Loucy (cell line): ENCODE measurements at regions not wholly inside any gene's neighbourhood (a gene's known extent, or its start where the extent isn't known, plus 50 kb on each side); places are given as distances from the start of the nearest gene placed in this dataset.

Experiments used
- H2AFZ ChIP-seq: fragments of 200-600 bp; sonication (generic); 2 replicates; pipeline ENCODE4 v1.6.0; 2016; ENCODE audit warnings: antibody characterized with exemption, mild to moderate bottlenecking, low read length, moderate library complexity
- H3F3A ChIP-seq: fragments of 200-600 bp; 2 replicates; pipeline ENCODE4 v1.6.0; 2016; ENCODE audit warnings: antibody characterized with exemption, low read depth, mild to moderate bottlenecking
- H3K27me3 ChIP-seq: fragments of 200-600 bp; sonication (generic); 2 replicates; pipeline ENCODE4 v1.6.1; 2014; ENCODE audit warnings: low read length, mild to moderate bottlenecking; ENCODE audit not compliant: insufficient read depth, poor library complexity, severe bottlenecking
- H3K36me3 ChIP-seq: fragments of 200-600 bp; sonication (generic); 2 replicates; pipeline ENCODE4 v1.6.1; 2016; ENCODE audit warnings: low read length; ENCODE audit not compliant: insufficient read depth
- H3K4me1 ChIP-seq: fragments of 200-600 bp; sonication (generic); 2 replicates; pipeline ENCODE4 v1.5.1; 2014; ENCODE audit warnings: low read length, mild to moderate bottlenecking; ENCODE audit not compliant: insufficient read depth, poor library complexity, severe bottlenecking
- H3K4me2 ChIP-seq: fragments of 200-600 bp; sonication (generic); 2 replicates; pipeline ENCODE4 v1.6.0; 2014; ENCODE audit warnings: antibody characterized with exemption, low read length, low read depth, mild to moderate bottlenecking; ENCODE audit not compliant: poor library complexity, severe bottlenecking
- H3K4me3 ChIP-seq: fragments of 200-600 bp; sonication (generic); 2 replicates; pipeline ENCODE4 v1.5.1; 2014; ENCODE audit warnings: low read length, mild to moderate bottlenecking, mixed read lengths; ENCODE audit not compliant: poor library complexity, severe bottlenecking
- H3K79me2 ChIP-seq: fragments of 200-600 bp; sonication (generic); 2 replicates; pipeline ENCODE4 v1.6.1; 2014; ENCODE audit warnings: low read length; ENCODE audit not compliant: insufficient read depth
- H3K9ac ChIP-seq: fragments of 200-600 bp; sonication (generic); 2 replicates; pipeline ENCODE4 v1.6.0; 2014; ENCODE audit warnings: mild to moderate bottlenecking, low read depth, low read length, moderate library complexity; ENCODE audit not compliant: poor library complexity, severe bottlenecking
- H3K9me2 ChIP-seq: fragments of 200-600 bp; sonication (generic); replicated peaks from 2 replicates; pipeline ENCODE4 v1.6.1; 2016; ENCODE audit warnings: low read depth, low read length, mixed read lengths
- H3K9me3 ChIP-seq: fragments of 200-600 bp; sonication (generic); 2 replicates; pipeline ENCODE4 v1.6.1; 2014; ENCODE audit warnings: mild to moderate bottlenecking, antibody characterized with exemption, low read length, low read depth; ENCODE audit not compliant: insufficient read depth
- H4K20me1 ChIP-seq: fragments of 200-600 bp; sonication (generic); 2 replicates; pipeline ENCODE4 v1.6.0; 2014; ENCODE audit warnings: antibody characterized with exemption, low read length, mild to moderate bottlenecking; ENCODE audit not compliant: insufficient read depth, poor library complexity, severe bottlenecking
- CTCF ChIP-seq: fragments of 200-600 bp; sonication (generic); conservative IDR thresholded peaks from 2 replicates; pipeline ENCODE4 v1.5.1; 2014; ENCODE audit warnings: mild to moderate bottlenecking, antibody characterized with exemption, low read length
- EZH2phosphoT487 ChIP-seq: fragments of 200-600 bp; IDR thresholded peaks from 2 replicates; pipeline ENCODE4 v1.6.1; 2018; ENCODE audit warnings: antibody characterized with exemption, mild to moderate bottlenecking, moderate library complexity, borderline replicate concordance

- no peak overlapping the region for H3K4me3 ChIP-seq
- H3K4me2 ChIP-seq, result no peak overlapping the region
- no peak overlapping the region for H2AFZ ChIP-seq
- H3K36me3 ChIP-seq, result no peaks in the 10 kb centered on the region
- H4K20me1 ChIP-seq, result no peaks in the 10 kb centered on the region
- no peaks in the 10 kb centered on the region for H3K9me3 ChIP-seq
- H3K4me1 ChIP-seq, result no peaks in the 10 kb centered on the region
- TF ChIP-seq CTCF, result no peak
- no peak for TF ChIP-seq EZH2phosphoT487
- H3K27me3 ChIP-seq, result no peaks in the 10 kb centered on the region
- no peaks in the 10 kb centered on the region for H3K79me2 ChIP-seq
- H3K9me2 ChIP-seq, result no peaks in the 10 kb centered on the region
- no peaks in the 10 kb centered on the region for H3F3A ChIP-seq
- H3K9ac ChIP-seq, result no peak overlapping the region
Measured at GRCh38 chr13:106302011-106302410, 233.5 kb downstream of the EFNB2 start.

- TF ChIP-seq EZH2phosphoT487, result no peak
- no peak for TF ChIP-seq CTCF
- no peaks in the 10 kb centered on the region for H3K4me1 ChIP-seq
- H3K9me2 ChIP-seq, result no peaks in the 10 kb centered on the region
- no peaks in the 10 kb centered on the region for H4K20me1 ChIP-seq
- no peaks in the 10 kb centered on the region for H3F3A ChIP-seq
- no peak overlapping the region for H3K4me2 ChIP-seq
- H3K27me3 ChIP-seq, result no peaks in the 10 kb centered on the region
- no peaks in the 10 kb centered on the region for H3K36me3 ChIP-seq
- no peak overlapping the region for H3K4me3 ChIP-seq
- H3K9ac ChIP-seq, result no peak overlapping the region
- no peaks in the 10 kb centered on the region for H3K9me3 ChIP-seq
- H2AFZ ChIP-seq, result no peak overlapping the region
- H3K79me2 ChIP-seq, result no peaks in the 10 kb centered on the region
Measured at GRCh38 chr13:106299621-106300020, 235.8 kb downstream of the EFNB2 start.

GRCh38 chr13:106297283-106297682 lies 238.2 kb downstream of the EFNB2 start:
- Histone ChIP-seq H3K4me3 (no peak overlapping the region), H3K27me3 (no peaks in the 10 kb centered on the region), H3K4me1 (no peaks in the 10 kb centered on the region), H3K9me2 (no peaks in the 10 kb centered on the region), H3K9ac (no peak overlapping the region), H3K4me2 (no peak overlapping the region), H3K9me3 (no peaks in the 10 kb centered on the region), H3K79me2 (no peaks in the 10 kb centered on the region), H3K36me3 (no peaks in the 10 kb centered on the region), H4K20me1 (no peaks in the 10 kb centered on the region), H2AFZ (no peak overlapping the region), H3F3A (no peaks in the 10 kb centered on the region)
- no peak for TF ChIP-seq CTCF
